ENCODE measurements at regions not wholly inside any gene's neighbourhood (a gene's known extent, or its start where the extent isn't known, plus 50 kb on each side); places are given as distances from the start of the nearest gene placed in this dataset.

GRCh38 chr11:42023267-42023666, 563.8 kb upstream of the LRRC4C start:
- no peak for TF ChIP-seq CTCF (IDR thresholded peaks at IDR 0.05; ENCODE audit: low read depth, low read length, poor library complexity, severe bottlenecking)
- TF ChIP-seq EZH2phosphoT487 (IDR thresholded peaks at IDR 0.05; ENCODE audit: borderline replicate concordance, low read length) = no peak

Data from DOHH2 (cell line).